GM18507 (cell line): ENCODE measurements at regions not wholly inside any gene's neighbourhood (a gene's known extent, or its start where the extent isn't known, plus 50 kb on each side); places are given as distances from the start of the nearest gene placed in this dataset.

Source experiments
- DNase-seq: peaks from one replicate; pipeline ENCODE4 v3.0.0; 2011; ENCODE audit warnings: low read depth; ENCODE audit not compliant: insufficient read length; ENCODE audit errors: extremely low spot score
- FAIRE-seq: peaks from 2 replicates; lab custom pipeline; 2011; peaks lifted over from hg19 to GRCh38; lab: Jason Lieb, UNC

GRCh38 chr11:119810478-119811232, 81.7 kb upstream of the NECTIN1 start:
- FAIRE-seq (no peak), DNase-seq (no peak)

- FAIRE-seq (no peak), DNase-seq (no peak)
These were observed 80.3 kb upstream of the NECTIN1 start for GRCh38 chr11:119809346-119809745.

GRCh38 chr11:119808407-119809185, 79.6 kb upstream of the NECTIN1 start:
- DNase-seq: no peak
- FAIRE-seq: no peak

- no peak for FAIRE-seq
These were observed 78.8 kb upstream of the NECTIN1 start for GRCh38 chr11:119807841-119808240.

GRCh38 chr11:119807402-119807801, 78.4 kb upstream of the NECTIN1 start:
- no peak for DNase-seq
- no peak for FAIRE-seq

More at GRCh38 chr11:119807841-119808240, 78.8 kb upstream of the NECTIN1 start:
- no peak for DNase-seq

- FAIRE-seq (no peak), DNase-seq (no peak)
These were observed 77.3 kb upstream of the NECTIN1 start for GRCh38 chr11:119806064-119806915.

GRCh38 chr11:119805663-119806062, 76.7 kb upstream of the NECTIN1 start:
- FAIRE-seq (no peak), DNase-seq (no peak)

GRCh38 chr11:119804698-119805097, 75.7 kb upstream of the NECTIN1 start:
- DNase-seq (no peak), FAIRE-seq (no peak)

- DNase-seq (no peak), FAIRE-seq (no peak)
These were observed 74.8 kb upstream of the NECTIN1 start for GRCh38 chr11:119803726-119804294.

GRCh38 chr11:119803139-119803538, 74.1 kb upstream of the NECTIN1 start:
- FAIRE-seq (no peak), DNase-seq (no peak)

GRCh38 chr11:119802670-119803069, 73.7 kb upstream of the NECTIN1 start:
- FAIRE-seq: no peak
- DNase-seq: no peak

GRCh38 chr11:119800619-119801018, 71.6 kb upstream of the NECTIN1 start:
- FAIRE-seq (no peak), DNase-seq (no peak)

- DNase-seq: no peak
- FAIRE-seq: no peak
These were observed 71.2 kb upstream of the NECTIN1 start for GRCh38 chr11:119800171-119800570.

GRCh38 chr11:119798656-119799055, 69.7 kb upstream of the NECTIN1 start:
- FAIRE-seq (no peak), DNase-seq (no peak)

- DNase-seq (no peak), FAIRE-seq (no peak)
These were observed 68.7 kb upstream of the NECTIN1 start for GRCh38 chr11:119797736-119798135.

GRCh38 chr11:119797123-119797611, 68.2 kb upstream of the NECTIN1 start:
- DNase-seq: no peak
- no peak for FAIRE-seq

GRCh38 chr11:119796363-119797060, 67.5 kb upstream of the NECTIN1 start:
- FAIRE-seq (no peak), DNase-seq (no peak)

GRCh38 chr11:119795690-119796089, 66.7 kb upstream of the NECTIN1 start:
- DNase-seq: no peak
- FAIRE-seq: no peak

- DNase-seq: no peak
- FAIRE-seq: no peak
These were observed 66.2 kb upstream of the NECTIN1 start for GRCh38 chr11:119795231-119795630.
